ENCODE measurements at regions not wholly inside any gene's neighbourhood (a gene's known extent, or its start where the extent isn't known, plus 50 kb on each side); places are given as distances from the start of the nearest gene placed in this dataset.

DNA sequence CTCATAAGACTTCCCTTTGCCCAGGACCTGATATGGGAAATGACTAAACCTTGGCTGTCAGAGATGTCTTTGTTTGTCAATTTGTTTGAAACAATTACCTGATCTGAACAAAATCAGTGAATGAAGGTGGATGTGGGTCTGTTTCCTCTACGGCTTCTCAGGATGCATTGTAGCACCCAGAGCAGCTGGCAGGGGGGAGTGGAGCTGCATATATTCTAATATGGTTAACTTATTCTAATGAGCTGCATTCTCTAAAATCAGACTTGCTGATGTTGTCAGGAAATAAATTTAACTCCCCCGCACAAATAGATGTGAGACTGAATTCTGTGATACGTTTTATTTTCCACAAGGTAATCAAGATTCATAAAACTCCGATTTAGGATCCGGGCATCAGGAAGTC, 665.4 kb downstream of the MAT2B start:
- DNase-seq (ENCODE audit: low spot score), result no peak

DNA sequence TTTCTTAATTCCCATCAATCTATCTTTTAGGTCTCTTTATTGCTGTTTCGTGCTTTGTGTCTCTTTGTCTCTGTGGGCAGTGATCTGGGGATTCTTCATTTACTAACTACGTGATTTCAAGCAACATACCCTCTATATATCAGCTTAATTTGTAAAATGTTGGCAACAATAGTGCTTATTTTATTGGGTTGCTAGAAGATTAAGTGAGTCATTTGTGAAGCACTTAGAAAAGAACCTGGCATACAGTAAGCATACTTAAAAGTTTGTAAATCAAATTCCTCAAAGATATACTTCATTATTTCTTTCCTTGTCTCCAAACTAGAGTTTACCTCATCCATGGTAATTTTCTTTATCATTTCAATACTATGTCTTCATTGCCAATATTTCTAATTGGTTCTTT, 669.7 kb downstream of the MAT2B start:
- H3K4me1 Mint-ChIP-seq (ENCODE audit: low read depth), result no peaks in the 10 kb centered on the region
- no peaks in the 10 kb centered on the region for H3K36me3 Mint-ChIP-seq (ENCODE audit: low read depth)
- H3K27ac Mint-ChIP-seq (ENCODE audit: unreplicated experiment), result no peak overlapping the region
- H3K27me3 Mint-ChIP-seq (ENCODE audit: low read depth), result peaks cover 17% of the 10 kb centered on the region
- peaks cover 3% of the 10 kb centered on the region for H3K9me3 Mint-ChIP-seq (ENCODE audit: low read depth)
- DNase-seq (ENCODE audit: low spot score), result no peak
- TF ChIP-seq, protein P1, sequence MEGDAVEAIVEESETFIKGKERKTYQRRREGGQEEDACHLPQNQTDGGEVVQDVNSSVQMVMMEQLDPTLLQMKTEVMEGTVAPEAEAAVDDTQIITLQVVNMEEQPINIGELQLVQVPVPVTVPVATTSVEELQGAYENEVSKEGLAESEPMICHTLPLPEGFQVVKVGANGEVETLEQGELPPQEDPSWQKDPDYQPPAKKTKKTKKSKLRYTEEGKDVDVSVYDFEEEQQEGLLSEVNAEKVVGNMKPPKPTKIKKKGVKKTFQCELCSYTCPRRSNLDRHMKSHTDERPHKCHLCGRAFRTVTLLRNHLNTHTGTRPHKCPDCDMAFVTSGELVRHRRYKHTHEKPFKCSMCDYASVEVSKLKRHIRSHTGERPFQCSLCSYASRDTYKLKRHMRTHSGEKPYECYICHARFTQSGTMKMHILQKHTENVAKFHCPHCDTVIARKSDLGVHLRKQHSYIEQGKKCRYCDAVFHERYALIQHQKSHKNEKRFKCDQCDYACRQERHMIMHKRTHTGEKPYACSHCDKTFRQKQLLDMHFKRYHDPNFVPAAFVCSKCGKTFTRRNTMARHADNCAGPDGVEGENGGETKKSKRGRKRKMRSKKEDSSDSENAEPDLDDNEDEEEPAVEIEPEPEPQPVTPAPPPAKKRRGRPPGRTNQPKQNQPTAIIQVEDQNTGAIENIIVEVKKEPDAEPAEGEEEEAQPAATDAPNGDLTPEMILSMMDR (IDR thresholded peaks at IDR 0.05), result no peak
- H3K4me3 Mint-ChIP-seq (ENCODE audit: unreplicated experiment), result no peak overlapping the region

More for the DNA sequence above, 665.4 kb downstream of the MAT2B start:
- Mint-ChIP-seq H3K27ac (ENCODE audit: unreplicated experiment) (no peak overlapping the region), H3K36me3 (ENCODE audit: low read depth) (no peaks in the 10 kb centered on the region), H3K9me3 (ENCODE audit: low read depth) (no peaks in the 10 kb centered on the region), H3K27me3 (ENCODE audit: low read depth) (peaks cover 19% of the 10 kb centered on the region), H3K4me3 (ENCODE audit: unreplicated experiment) (no peak overlapping the region), H3K4me1 (ENCODE audit: low read depth) (no peaks in the 10 kb centered on the region)
- TF ChIP-seq, protein P1 (IDR thresholded peaks at IDR 0.05), result no peak

DNA sequence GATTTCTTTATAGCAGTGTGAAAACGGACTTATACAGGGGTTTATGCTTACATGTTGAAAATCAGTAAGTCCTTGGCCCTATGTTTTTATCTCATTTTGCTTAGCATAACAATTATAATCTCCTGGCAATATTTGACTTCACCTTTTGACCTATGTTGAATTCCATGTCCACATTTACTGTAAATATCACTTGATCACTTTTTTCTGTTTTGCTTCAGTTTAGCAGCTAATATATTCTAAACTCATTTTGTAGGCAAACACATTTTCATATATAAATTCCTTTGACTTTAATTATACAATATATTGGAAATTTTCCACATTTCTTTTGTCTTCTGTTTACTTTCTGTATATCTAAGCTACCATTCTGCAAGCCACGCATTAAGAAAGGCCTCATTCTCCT, 674.0 kb downstream of the MAT2B start:
- no peak for DNase-seq (ENCODE audit: low spot score)
- Mint-ChIP-seq H3K9me3 (ENCODE audit: low read depth) (peaks cover 3% of the 10 kb centered on the region), H3K36me3 (ENCODE audit: low read depth) (no peaks in the 10 kb centered on the region), H3K27me3 (ENCODE audit: low read depth) (peaks cover 13% of the 10 kb centered on the region), H3K4me1 (ENCODE audit: low read depth) (peaks cover 3% of the 10 kb centered on the region), H3K4me3 (ENCODE audit: unreplicated experiment) (no peak overlapping the region), H3K27ac (ENCODE audit: unreplicated experiment) (no peak overlapping the region)
- TF ChIP-seq, protein P1 (IDR thresholded peaks at IDR 0.05), result no peak

DNA sequence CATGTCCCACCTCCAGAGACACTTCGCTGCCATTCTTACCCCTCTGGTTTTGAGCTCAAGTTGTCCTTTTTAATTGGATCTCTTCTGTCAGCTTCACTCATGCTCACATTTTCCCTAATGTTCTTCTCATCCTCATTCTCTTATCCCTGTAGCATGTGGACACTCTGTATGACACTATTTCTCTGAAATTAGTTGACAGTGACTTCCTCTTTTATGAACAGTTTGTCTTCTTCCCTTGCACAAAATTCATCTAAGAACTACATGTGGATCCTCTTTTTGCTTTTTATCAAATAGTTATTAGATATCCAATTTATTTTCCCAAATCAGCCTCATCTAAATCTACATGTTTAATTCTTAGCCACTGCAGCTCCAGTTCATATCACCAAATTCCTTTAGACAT, 676.2 kb downstream of the MAT2B start:
- Mint-ChIP-seq H3K36me3 (ENCODE audit: low read depth) (no peaks in the 10 kb centered on the region), H3K9me3 (ENCODE audit: low read depth) (peaks cover 3% of the 10 kb centered on the region), H3K27me3 (ENCODE audit: low read depth) (peaks cover 10% of the 10 kb centered on the region), H3K27ac (ENCODE audit: unreplicated experiment) (no peak overlapping the region), H3K4me1 (ENCODE audit: low read depth) (peaks cover 3% of the 10 kb centered on the region), H3K4me3 (ENCODE audit: unreplicated experiment) (no peak overlapping the region)
- TF ChIP-seq, protein P1 (IDR thresholded peaks at IDR 0.05), result no peak
- DNase-seq (ENCODE audit: low spot score), result no peak

DNA sequence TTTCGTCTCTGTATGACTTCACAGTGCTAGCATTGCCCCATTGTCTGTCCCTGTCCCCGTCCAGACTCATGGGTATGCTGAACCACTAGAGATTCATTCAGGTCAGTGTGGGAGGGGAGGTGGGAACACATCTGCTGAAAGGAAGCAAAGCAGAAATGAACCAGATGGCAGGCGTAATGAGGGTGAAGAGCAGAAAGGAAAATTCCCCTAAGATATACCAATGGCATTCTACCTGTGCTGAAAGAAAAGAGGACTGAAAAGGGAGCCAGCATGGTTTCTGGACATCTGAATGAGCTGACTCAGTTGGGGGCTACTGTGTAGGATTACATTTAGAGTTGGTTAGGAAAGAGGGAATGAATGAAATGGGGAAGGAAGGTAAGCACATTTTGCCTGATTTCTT, 678.7 kb downstream of the MAT2B start:
- no peak overlapping the region for H3K4me3 Mint-ChIP-seq (ENCODE audit: unreplicated experiment)
- no peaks in the 10 kb centered on the region for H3K36me3 Mint-ChIP-seq (ENCODE audit: low read depth)
- peaks cover 10% of the 10 kb centered on the region for H3K27me3 Mint-ChIP-seq (ENCODE audit: low read depth)
- no peak for DNase-seq (ENCODE audit: low spot score)
- H3K9me3 Mint-ChIP-seq (ENCODE audit: low read depth), result no peaks in the 10 kb centered on the region
- TF ChIP-seq, protein P1 (IDR thresholded peaks at IDR 0.05), result no peak
- no peak overlapping the region for H3K27ac Mint-ChIP-seq (ENCODE audit: unreplicated experiment)
- H3K4me1 Mint-ChIP-seq (ENCODE audit: low read depth), result peaks cover 10% of the 10 kb centered on the region
